ENCODE measurements at regions not wholly inside any gene's neighbourhood (a gene's known extent, or its start where the extent isn't known, plus 50 kb on each side); places are given as distances from the start of the nearest gene placed in this dataset.
A peak's percentile ranks its signal among the peaks of the same experiment; 100 is the strongest.

DNA sequence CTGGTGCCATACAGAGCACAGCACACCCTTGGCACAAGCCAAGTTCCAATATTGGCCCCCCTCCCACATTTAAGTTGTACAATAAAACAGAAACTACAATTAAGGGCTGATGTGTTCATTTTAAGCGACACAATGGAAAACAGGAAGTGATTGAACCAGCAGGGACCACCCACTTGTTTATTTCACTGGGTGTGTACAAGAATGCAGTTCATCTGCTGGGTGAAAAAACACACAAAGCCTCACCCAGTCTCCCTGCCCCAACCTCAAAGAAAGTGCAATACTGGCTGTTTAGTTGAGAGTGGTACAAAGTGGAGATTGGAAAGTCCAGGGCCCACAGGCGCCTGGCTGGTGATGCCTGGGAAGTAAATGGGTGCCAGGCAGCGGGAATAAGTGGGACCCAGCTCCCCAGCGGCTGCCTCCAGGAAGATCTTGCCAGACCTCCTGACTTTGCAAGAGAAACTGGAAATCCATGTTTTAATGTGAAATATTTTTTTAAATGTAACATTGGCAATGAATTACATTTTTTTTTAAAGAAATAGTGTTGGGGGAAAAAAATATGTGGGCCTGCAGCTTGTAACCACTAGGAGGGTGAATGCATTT is 322.1 kb downstream of the ZNF536 start:
- TF ChIP-seq CTCF (IDR thresholded peaks at IDR 0.05; ENCODE audit: unreplicated experiment), result no peak
- no peak overlapping the region for H3K4me3 Mint-ChIP-seq
- peaks cover 13% of the 10 kb centered on the region for H3K27me3 Mint-ChIP-seq (ENCODE audit: low read depth)
- H3K27ac Mint-ChIP-seq, result no peak overlapping the region
- peaks cover 51% of the 10 kb centered on the region for H3K4me1 Mint-ChIP-seq
- H3K9me3 Mint-ChIP-seq, result no peaks in the 10 kb centered on the region
- H3K36me3 Mint-ChIP-seq, result no peaks in the 10 kb centered on the region
- no peak for DNase-seq (ENCODE audit: low spot score in 2 of 2, unreplicated experiment in 2 of 2)

- Mint-ChIP-seq H3K4me3 (no peak overlapping the region), H3K4me1 (peaks cover 57% of the 10 kb centered on the region), H3K9me3 (no peaks in the 10 kb centered on the region), H3K27me3 (ENCODE audit: low read depth) (peaks cover 16% of the 10 kb centered on the region), H3K36me3 (no peaks in the 10 kb centered on the region), H3K27ac (peak overlapping the region; percentile 71)
- no peak for DNase-seq (ENCODE audit: low spot score in 2 of 2, unreplicated experiment in 2 of 2)
- TF ChIP-seq CTCF (IDR thresholded peaks at IDR 0.05; ENCODE audit: unreplicated experiment), result no peak
Observed at GRCh38 chr19:30692879-30693503, 320.8 kb downstream of the ZNF536 start.

DNA sequence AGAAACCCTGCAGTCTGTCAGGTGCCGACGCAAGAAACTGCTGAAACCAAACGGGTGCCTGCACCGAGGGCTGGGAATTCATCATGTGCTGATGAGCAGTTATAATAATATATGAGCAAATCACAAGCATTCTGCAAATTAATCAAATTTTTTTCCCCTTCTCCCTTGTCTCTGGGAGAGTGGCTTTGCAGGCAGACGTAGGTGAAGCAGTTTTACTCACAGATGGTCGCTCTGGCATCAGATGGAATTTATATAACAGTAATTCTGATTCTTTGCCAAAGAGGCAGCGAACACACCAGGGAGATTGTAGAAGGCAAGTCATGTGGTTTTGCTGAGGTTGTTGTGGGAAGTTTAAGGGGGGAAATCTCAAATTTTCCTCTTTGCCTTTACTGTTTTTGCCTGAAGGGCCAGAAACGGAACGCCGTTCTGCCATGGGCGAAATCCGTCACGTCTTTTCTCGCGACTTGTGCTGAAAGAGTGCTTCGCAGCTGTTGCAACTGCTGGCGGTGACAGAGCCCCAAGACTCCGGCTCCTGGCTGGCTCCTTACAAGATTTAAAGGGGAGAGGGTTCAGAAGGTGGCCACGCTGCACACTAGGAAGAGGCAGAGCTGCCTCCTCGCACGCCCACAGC is 320.1 kb downstream of the ZNF536 start:
- Mint-ChIP-seq H3K9me3 (no peaks in the 10 kb centered on the region), H3K36me3 (no peaks in the 10 kb centered on the region), H3K27ac (peak overlapping the region; percentile 71), H3K27me3 (ENCODE audit: low read depth) (peaks cover 16% of the 10 kb centered on the region), H3K4me1 (peaks cover 64% of the 10 kb centered on the region), H3K4me3 (peak overlapping the region; percentile 33)
- no peak for TF ChIP-seq CTCF (IDR thresholded peaks at IDR 0.05; ENCODE audit: unreplicated experiment)
- DNase-seq (ENCODE audit: low spot score in 2 of 2, unreplicated experiment in 2 of 2), result no peak

- H3K36me3 Mint-ChIP-seq, result no peaks in the 10 kb centered on the region
- no peak for TF ChIP-seq CTCF (IDR thresholded peaks at IDR 0.05; ENCODE audit: unreplicated experiment)
- H3K27ac Mint-ChIP-seq, result peak overlapping the region; percentile 71
- peaks cover 68% of the 10 kb centered on the region for H3K4me1 Mint-ChIP-seq
- no peak for DNase-seq (ENCODE audit: low spot score in 2 of 2, unreplicated experiment in 2 of 2)
- H3K9me3 Mint-ChIP-seq, result no peaks in the 10 kb centered on the region
- peak overlapping the region; percentile 33 for H3K4me3 Mint-ChIP-seq
- H3K27me3 Mint-ChIP-seq (ENCODE audit: low read depth), result peaks cover 16% of the 10 kb centered on the region
Observed at GRCh38 chr19:30691819-30692166, 319.6 kb downstream of the ZNF536 start.

DNA sequence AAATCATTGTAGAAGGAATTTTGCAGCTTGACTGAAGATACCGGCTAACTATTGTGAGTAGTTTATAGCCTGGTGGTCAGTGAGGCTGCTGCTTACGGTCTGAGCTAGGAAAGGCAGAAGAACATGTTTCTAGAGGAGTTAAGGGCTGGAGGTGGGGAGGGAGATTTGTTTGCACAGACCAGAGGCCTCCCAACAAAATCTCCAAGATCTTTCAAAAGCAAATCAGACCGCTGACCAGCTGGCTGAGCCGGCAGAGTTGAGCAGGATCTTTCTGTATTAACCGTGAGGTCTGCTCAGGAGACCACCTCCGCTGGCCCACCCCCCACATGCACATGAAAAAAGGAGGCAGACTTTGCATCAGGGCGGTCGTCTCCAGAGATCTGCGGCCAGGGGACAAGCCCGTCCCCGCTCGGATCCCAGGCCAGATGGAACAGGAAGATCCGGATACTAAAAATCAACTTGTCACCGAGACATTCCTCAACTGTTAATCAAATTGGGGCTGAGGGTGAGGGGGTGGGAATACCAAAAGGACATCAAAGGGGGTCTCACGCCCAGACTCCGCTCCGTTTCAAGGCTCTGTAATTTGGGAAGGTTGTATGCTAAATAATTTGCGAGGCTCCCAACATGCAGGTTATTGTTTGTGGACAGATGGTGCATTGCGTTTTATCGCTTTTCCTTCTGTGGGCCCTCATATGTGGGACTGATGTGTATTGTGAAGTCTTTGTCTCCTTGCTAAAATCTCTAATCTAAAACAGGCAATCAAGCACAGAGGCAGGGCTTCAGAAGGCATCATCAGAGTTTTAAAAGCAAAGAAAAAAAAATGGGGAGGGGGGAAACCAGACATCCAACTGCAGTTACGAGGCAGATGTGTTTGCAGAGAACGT is 319.0 kb downstream of the ZNF536 start:
- H3K4me1 Mint-ChIP-seq, result peaks cover 68% of the 10 kb centered on the region
- H3K4me3 Mint-ChIP-seq, result peak overlapping the region; percentile 33

More for the DNA sequence above, 319.0 kb downstream of the ZNF536 start:
- H3K27ac Mint-ChIP-seq, result peak overlapping the region; percentile 71
- no peaks in the 10 kb centered on the region for H3K9me3 Mint-ChIP-seq
- TF ChIP-seq CTCF (IDR thresholded peaks at IDR 0.05; ENCODE audit: unreplicated experiment), result no peak
- no peaks in the 10 kb centered on the region for H3K36me3 Mint-ChIP-seq
- peaks cover 16% of the 10 kb centered on the region for H3K27me3 Mint-ChIP-seq (ENCODE audit: low read depth)
- no peak for DNase-seq (ENCODE audit: low spot score in 2 of 2, unreplicated experiment in 2 of 2)

All from mesothelial cell of epicardium (in vitro differentiated cells).